ENCODE measurements at regions not wholly inside any gene's neighbourhood (a gene's known extent, or its start where the extent isn't known, plus 50 kb on each side); places are given as distances from the start of the nearest gene placed in this dataset.

- no peak for DNase-seq
These were observed 556.9 kb upstream of the SLIT2 start for GRCh38 chr4:19694812-19695211.

- no peak for DNase-seq
These were observed 557.7 kb upstream of the SLIT2 start for GRCh38 chr4:19693936-19694570.

GRCh38 chr4:19689511-19689910 is 562.2 kb upstream of the SLIT2 start:
- no peak for DNase-seq

- DNase-seq: no peak
These were observed 565.2 kb upstream of the SLIT2 start for GRCh38 chr4:19686456-19686855.

GRCh38 chr4:19684084-19684483 is 567.6 kb upstream of the SLIT2 start:
- no peak for DNase-seq

- no peak for DNase-seq
These were observed 568.3 kb upstream of the SLIT2 start for GRCh38 chr4:19683426-19683825.

GRCh38 chr4:19677211-19677610 is 574.5 kb upstream of the SLIT2 start:
- no peak for DNase-seq

GRCh38 chr4:19675172-19675811 is 576.4 kb upstream of the SLIT2 start:
- DNase-seq: no peak

- no peak for DNase-seq
These were observed 592.6 kb upstream of the SLIT2 start for GRCh38 chr4:19659101-19659500.

GRCh38 chr4:19657856-19658255 is 593.8 kb upstream of the SLIT2 start:
- no peak for DNase-seq

- no peak for DNase-seq
These were observed 596.0 kb upstream of the SLIT2 start for GRCh38 chr4:19655666-19656065.

GRCh38 chr4:19650903-19651864 is 600.5 kb upstream of the SLIT2 start:
- no peak for DNase-seq

- DNase-seq: no peak
These were observed 606.1 kb upstream of the SLIT2 start for GRCh38 chr4:19645589-19645988.

GRCh38 chr4:19636451-19636850 is 615.3 kb upstream of the SLIT2 start:
- no peak for DNase-seq

GRCh38 chr4:19631814-19632213 is 619.9 kb upstream of the SLIT2 start:
- DNase-seq: no peak

GRCh38 chr4:19623866-19624265 is 627.8 kb upstream of the SLIT2 start:
- no peak for DNase-seq

GRCh38 chr4:19615086-19615689 is 636.5 kb upstream of the SLIT2 start:
- DNase-seq: peak; percentile 12

GRCh38 chr4:19614171-19614570 is 637.5 kb upstream of the SLIT2 start:
- no peak for DNase-seq

- no peak for DNase-seq
These were observed 655.4 kb upstream of the SLIT2 start for GRCh38 chr4:19596342-19596741.

- DNase-seq: no peak
These were observed 659.3 kb upstream of the SLIT2 start for GRCh38 chr4:19592391-19592790.

GRCh38 chr4:19583827-19584569 is 667.7 kb upstream of the SLIT2 start:
- no peak for DNase-seq

GRCh38 chr4:19580095-19580494 is 671.6 kb upstream of the SLIT2 start:
- DNase-seq: no peak

- no peak for DNase-seq
These were observed 672.1 kb upstream of the SLIT2 start for GRCh38 chr4:19579608-19580007.
